DMS 273 (cell line): ENCODE measurements at regions not wholly inside any gene's neighbourhood (a gene's known extent, or its start where the extent isn't known, plus 50 kb on each side); places are given as distances from the start of the nearest gene placed in this dataset.
"Not testable (repeated sequence)": the region's sequence is repeated elsewhere in the genome, so short reads cannot be mapped to it uniquely, and the experiment has no call there.

ENCODE experiments used
- DNase-seq: peaks from one replicate; lab custom pipeline; 2025; ENCODE audit not compliant: unreplicated experiment; lab: John Stamatoyannopoulos, UW

DNA sequence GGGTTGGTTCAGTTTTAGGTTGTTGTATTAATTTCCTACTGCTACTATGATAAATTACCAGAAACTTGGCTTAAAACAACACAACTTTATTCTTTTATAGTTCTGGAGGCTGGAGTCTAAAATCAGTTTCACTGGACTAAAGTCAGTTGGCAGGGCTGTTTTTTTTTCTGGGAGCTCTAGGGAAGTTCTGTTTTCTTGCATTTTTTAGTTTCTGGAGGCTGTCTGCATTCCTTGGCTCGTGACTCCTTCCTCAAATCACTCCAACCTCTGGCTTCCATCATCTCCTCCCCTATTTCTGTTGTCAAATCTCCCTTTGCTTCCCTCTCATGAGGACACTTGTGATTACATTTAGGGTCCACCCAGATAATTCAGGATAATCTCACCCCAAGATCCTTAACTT lies 51.3 kb upstream of the SUB1 start:
- no peak for DNase-seq

GRCh38 chr5:32531885-32532520 lies 53.4 kb upstream of the SUB1 start:
- DNase-seq = peak; percentile 72

GRCh38 chr5:32527321-32527720 lies 58.0 kb upstream of the SUB1 start:
- DNase-seq = not testable (repeated sequence)

- no peak for DNase-seq
Observed at GRCh38 chr5:32526810-32527209, 58.5 kb upstream of the SUB1 start.

DNA sequence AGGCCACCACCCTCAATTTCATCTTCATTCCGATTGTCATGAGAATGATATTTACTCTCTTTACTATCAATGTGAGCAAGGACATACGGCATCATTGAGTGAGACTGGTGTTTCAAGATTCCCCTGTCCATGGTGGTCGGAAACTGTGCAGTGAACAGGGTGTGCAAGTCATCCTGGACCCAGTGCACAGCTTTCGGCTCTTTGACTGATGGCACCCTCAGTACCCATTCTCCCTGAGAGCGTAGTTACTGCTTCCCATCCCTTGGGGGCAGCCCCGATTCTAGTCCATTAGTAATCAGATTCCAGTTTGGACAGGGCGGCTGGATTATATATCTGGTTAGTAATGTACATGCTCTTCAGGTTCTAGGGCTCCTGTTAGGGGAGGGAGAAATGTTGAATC lies 61.7 kb upstream of the SUB1 start:
- DNase-seq = peak; percentile 53

DNA sequence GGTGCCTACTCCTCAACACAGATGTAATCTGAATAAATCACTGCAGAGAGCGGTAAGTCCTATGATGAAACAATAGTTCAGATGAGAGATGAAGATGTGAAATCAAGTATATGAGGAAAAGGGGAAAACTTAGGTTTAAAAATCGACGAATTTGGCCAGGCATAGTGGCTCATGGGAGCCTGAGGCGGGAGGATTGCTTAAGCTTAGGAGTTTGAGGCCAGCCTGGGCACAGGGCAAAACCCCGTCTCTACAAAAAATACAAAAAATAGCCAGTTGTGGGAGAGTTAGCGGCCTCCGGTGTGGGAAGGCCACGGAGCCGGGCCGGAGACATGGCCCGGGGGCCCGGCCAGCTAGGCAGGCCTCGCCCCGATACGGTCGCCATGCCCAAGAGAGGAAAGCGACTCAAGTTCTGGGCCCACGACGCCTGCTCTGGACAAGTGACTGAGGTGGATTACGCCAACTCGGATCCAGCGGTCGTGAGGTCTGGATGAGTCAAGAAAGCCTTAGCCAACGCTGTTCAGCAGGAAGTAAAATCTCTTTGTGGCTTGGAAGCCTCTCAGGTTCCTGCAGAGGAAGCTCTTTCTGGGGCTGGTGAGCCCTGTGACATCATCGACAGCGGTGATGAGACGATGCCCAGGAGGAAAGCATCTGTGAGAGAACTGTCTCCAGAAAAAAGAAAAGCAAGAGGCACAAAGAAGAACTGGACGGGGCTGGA lies 62.8 kb upstream of the SUB1 start:
- DNase-seq = no peak

GRCh38 chr5:32521481-32521880 lies 63.9 kb upstream of the SUB1 start:
- DNase-seq = no peak

DNA sequence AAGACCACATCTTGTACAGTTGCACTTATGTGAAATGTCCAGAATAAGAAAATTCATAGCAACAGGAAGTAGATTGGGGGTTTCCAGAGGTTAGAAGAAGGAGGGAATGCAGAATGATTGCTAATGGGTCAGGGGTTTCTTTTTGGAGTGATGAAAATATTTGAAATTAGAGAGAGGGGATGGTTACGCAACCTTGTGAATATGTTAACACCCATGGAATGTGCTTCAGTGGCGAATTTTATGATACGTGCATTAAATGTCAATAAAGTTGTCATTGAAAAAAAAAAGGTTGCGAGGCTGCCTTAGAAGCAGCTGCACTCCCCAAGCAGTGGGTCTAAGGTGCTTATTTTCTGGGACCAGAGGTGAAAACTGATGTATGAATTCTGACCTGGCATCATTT lies 64.4 kb upstream of the SUB1 start:
- DNase-seq = no peak

DNA sequence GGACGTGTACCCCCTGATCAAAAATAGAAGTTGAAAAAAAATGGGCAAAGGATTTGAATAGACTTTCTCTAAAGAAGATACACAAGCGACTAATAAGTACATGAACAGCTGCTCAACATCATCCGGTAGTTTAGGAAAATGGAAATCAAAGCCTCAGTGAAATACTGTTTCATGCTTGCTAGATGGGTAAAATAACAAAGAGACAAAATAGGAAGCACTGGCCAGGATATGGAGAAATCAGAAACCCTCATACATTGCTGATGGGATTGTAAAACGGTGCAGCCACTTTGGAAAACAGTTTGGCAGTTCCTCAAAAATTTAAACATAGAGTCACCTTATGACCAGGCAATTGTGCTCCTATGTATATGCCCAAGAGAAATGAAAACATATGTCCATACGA lies 65.0 kb upstream of the SUB1 start:
- DNase-seq = no peak

DNA sequence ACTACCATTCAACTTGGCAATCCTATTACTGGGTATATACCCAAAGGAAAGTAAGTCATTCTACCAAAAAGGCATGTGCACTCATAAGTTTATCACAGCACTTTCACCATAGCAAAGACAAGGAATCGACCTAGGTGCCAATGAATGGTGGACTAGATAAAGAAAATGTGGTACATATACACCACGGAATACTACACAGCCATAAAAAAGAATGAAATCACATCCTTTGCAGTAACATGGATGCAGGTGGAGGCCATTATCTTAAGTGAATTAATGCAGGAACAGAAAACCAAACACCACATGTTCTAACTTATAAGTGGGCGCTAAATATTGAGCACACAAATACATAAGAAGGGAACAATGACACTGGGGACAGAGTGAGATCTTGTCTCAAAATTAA lies 65.8 kb upstream of the SUB1 start:
- no peak for DNase-seq

DNA sequence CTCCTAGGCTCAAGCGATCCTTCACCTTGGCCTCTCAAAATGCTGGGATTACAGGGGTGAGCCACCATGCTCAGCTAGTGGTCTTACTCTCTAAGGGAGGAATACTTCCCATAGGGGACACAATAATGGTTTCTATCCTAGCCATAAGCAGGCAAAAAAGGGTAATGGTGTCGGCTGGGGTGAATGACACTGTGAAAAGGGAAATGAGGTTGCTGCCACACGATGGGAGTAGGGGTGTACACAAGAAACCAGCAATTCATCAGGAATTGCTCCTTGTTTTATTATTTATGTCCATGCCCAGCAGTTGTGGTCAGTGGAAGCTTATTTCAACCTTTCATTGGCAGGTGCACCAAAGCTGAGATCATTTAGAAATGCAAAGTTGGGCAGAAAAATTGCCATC lies 70.3 kb upstream of the ZFR start:
- no peak for DNase-seq

GRCh38 chr5:32512926-32513325 lies 68.4 kb upstream of the ZFR start:
- DNase-seq = no peak

DNA sequence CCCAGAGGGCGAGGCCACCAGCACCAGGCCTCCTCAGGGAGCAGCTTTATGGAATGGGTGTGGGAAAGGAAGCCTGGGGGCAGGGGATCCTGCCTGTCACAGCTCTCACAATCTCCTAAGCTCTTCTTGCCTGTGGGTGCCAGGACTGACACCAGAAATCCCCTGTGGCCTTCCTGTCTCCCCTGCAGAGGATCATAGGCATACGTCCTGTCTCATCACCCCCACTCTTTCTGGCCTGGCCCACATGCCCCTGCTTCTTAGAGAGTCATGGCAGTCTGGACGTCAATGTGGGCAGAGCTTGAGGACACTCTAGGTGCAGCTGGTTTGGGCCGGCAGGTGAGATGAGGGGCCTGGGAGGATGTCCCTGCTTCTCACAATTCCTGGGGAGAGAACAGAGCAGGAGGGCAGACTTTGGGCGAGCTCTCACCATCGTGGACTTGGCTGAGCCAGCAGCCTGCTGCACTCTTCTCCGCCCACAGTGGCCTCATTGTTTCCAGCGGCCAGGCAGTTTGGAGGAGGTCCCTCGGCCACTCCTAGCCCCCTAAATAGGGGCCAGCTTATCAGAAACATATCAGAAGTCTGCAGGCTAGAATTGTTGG lies 67.3 kb upstream of the ZFR start:
- DNase-seq = no peak

DNA sequence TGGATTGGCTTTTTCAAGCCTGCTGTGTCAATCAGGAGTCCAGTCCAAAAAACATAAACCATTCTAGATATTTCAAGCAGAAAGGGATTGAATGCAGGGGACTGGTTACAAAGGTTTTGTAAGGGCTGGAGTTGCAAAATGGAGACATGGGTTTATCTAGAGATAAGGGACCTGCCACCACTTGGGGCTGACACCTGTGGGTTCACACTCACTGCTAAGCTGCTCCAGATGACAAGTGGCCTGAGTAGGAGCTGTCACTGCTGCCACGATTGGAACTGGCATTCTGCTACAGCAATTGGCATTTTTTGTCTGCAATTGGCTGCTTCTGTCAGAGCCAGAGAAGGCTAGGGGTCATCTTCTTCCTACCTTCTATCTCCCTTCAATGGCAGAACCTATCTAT lies 66.3 kb upstream of the ZFR start:
- no peak for DNase-seq

DNA sequence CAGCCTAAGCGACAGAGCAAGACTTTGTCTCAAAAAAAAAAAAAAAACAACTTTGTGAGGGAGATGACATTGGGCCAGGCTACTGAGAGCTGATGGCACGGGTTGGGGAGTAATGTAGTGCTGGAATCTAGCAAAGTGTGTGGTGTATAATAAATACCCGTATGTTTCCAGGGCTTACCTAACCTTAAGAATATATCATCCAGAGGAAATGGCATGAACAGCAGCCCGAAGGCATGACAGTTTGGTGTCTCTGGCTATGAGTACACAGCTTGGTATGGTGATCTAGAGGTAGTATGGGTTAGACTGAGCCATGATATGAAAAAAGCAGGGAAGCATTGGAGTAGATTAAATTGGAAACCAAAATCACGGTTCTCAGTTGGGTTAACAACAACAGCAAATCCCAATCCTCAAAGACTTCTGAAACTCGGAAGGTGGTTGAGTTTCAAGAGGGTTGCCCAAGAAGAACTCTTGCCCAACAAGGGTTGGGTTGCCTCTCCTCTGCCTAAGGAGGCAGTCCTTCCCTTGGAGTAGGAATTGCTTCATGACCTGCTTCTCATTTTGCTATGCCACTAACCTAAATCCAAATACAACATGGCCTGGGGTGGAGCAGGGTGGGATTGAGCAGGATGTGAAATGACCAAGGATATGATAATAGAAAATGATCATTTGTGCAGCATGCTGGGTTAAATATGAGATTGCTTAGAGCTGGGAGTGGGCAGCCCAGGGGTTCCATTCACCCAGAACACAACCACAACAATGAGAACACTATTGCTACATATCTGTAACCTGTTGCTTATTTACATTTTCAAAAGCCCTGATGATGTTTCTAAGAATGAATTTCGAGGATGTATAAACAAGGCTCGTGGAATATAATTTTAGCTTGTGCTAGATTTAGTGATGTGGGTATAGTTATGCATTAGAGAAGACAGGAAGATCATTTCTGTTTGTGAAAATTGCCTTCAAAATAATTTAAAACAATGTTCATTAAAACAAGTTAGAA lies 64.6 kb upstream of the ZFR start:
- no peak for DNase-seq

GRCh38 chr5:32507738-32508434 lies 63.3 kb upstream of the ZFR start:
- no peak for DNase-seq

GRCh38 chr5:32506799-32507198 lies 62.3 kb upstream of the ZFR start:
- peak; percentile 24 for DNase-seq

- peak; percentile 60 for DNase-seq
Observed at GRCh38 chr5:32506201-32506661, 61.7 kb upstream of the ZFR start.

GRCh38 chr5:32505756-32506155 lies 61.2 kb upstream of the ZFR start:
- peak; percentile 70 for DNase-seq

DNA sequence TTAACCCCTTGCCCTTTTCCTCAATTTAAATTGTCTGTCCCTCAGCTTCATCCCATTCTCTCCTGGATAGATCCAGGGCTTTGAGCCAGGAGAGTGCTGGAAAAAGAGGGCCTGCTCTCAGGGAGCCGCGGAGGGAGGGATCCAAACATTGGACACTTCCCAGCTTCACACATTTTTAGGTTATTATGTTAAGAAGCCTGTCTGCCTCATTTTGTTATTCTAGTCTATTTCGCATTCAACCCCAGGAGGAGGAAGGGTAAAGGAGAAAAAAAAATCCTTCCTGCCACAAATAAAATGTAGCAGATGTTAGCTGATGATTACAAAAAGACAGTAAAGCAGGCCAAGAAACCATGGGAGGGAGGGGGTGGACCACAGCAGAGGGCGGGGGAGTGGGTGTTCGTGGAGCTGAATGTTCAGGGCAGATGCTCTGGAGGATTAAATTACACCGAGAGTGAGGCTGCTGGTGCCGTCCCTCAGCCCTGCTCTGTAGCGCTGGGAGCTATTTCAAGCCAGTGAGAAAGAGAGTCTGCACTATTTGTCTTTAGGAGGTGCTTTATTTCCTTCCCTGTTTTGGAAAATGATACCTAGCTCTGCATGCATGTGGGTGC lies 60.6 kb upstream of the ZFR start:
- peak; percentile 98 for DNase-seq
